Kidney epithelial cell (primary cell): ENCODE measurements at regions not wholly inside any gene's neighbourhood (a gene's known extent, or its start where the extent isn't known, plus 50 kb on each side); places are given as distances from the start of the nearest gene placed in this dataset.
A peak's percentile ranks its signal among the peaks of the same experiment; 100 is the strongest.

Experiments used
- DNase-seq: peaks from one replicate; pipeline ENCODE4 v3.0.0-alpha.2; 2010; ENCODE audit warnings: low read depth
- H3K27me3 ChIP-seq: 2 replicates; pipeline ENCODE4 v1.6.0; 2011; ENCODE audit warnings: low read length; ENCODE audit not compliant: control insufficient read depth, insufficient read depth
- H3K36me3 ChIP-seq: 2 replicates; pipeline ENCODE4 v1.5.1; 2011; ENCODE audit warnings: low read length; ENCODE audit not compliant: control insufficient read depth, insufficient read depth
- H3K4me3 ChIP-seq: 2 replicates; pipeline ENCODE4 v1.5.1; 2011; ENCODE audit warnings: low read depth, mild to moderate bottlenecking, control low read depth, low read length
- CTCF ChIP-seq: IDR thresholded peaks from 2 replicates; pipeline ENCODE4 v1.5.1; 2011; ENCODE audit warnings: mild to moderate bottlenecking, moderate library complexity, low read length, control low read depth, inconsistent platforms; ENCODE audit not compliant: insufficient read depth, poor library complexity, severe bottlenecking

- Histone ChIP-seq H3K4me3 (no peak overlapping the region), H3K36me3 (no peaks in the 10 kb centered on the region), H3K27me3 (no peaks in the 10 kb centered on the region)
- DNase-seq = peak; percentile 12
- TF ChIP-seq CTCF = peak; percentile 56
Observed at GRCh38 chr6:48765352-48765961, 654.5 kb upstream of the PTCHD4 start.

- Histone ChIP-seq H3K27me3 (no peaks in the 10 kb centered on the region), H3K4me3 (no peak overlapping the region), H3K36me3 (no peaks in the 10 kb centered on the region)
- no peak for TF ChIP-seq CTCF
- DNase-seq = no peak
Observed at GRCh38 chr6:48764286-48765044, 653.5 kb upstream of the PTCHD4 start.

- H3K36me3 ChIP-seq = no peaks in the 10 kb centered on the region
- no peak for DNase-seq
- no peaks in the 10 kb centered on the region for H3K27me3 ChIP-seq
- no peak overlapping the region for H3K4me3 ChIP-seq
- no peak for TF ChIP-seq CTCF
Observed at GRCh38 chr6:48757661-48758060, 646.7 kb upstream of the PTCHD4 start.

GRCh38 chr6:48755315-48755714 is 644.3 kb upstream of the PTCHD4 start:
- H3K4me3 ChIP-seq = no peak overlapping the region
- no peaks in the 10 kb centered on the region for H3K36me3 ChIP-seq
- no peak for TF ChIP-seq CTCF
- H3K27me3 ChIP-seq = no peaks in the 10 kb centered on the region
- DNase-seq = no peak

GRCh38 chr6:48754641-48755040 is 643.6 kb upstream of the PTCHD4 start:
- no peak for TF ChIP-seq CTCF
- no peak for DNase-seq
- no peak overlapping the region for H3K4me3 ChIP-seq
- no peaks in the 10 kb centered on the region for H3K27me3 ChIP-seq
- no peaks in the 10 kb centered on the region for H3K36me3 ChIP-seq

GRCh38 chr6:48750861-48751260 is 639.9 kb upstream of the PTCHD4 start:
- Histone ChIP-seq H3K27me3 (no peaks in the 10 kb centered on the region), H3K4me3 (no peak overlapping the region), H3K36me3 (no peaks in the 10 kb centered on the region)
- no peak for DNase-seq
- TF ChIP-seq CTCF = no peak
